ENCODE measurements at regions not wholly inside any gene's neighbourhood (a gene's known extent, or its start where the extent isn't known, plus 50 kb on each side); places are given as distances from the start of the nearest gene placed in this dataset.

DNA sequence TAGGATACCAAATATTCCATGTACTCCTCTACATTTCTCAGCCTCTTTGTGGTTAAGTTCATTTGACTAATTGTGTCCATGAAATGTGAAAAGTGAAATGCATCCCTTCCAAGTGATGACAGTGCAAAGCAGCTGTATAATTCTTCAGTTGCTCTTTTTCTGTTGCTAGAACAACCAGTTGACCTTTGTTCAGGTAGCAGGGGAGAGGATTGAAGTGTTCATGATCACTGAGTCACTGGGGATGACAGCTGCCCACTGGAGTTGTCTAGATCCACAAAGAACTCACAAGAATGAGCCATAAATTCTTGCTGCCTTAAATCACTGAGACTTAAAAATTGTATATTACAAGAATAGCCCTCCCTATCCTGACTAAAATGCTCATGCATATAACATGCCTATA is 254.6 kb downstream of the EPHA7 start:
- Histone ChIP-seq H3K9me3 (no peaks in the 10 kb centered on the region), H3K27ac (no peak overlapping the region), H3K4me1 (no peaks in the 10 kb centered on the region), H3K4me3 (no peak overlapping the region), H3K4me2 (no peak overlapping the region)
- ATAC-seq (no peak), FAIRE-seq (no peak), DNase-seq (ENCODE audit: low read depth in 1 of 2, low spot score in 1 of 2) (no peak)
- TF ChIP-seq TP53 (CRISPR knock-in tag; IDR thresholded peaks at IDR 0.05) (no peak), ZNF302 (CRISPR knock-in tag; IDR thresholded peaks at IDR 0.05) (no peak)
- CTCF ChIA-PET, result no interaction called here
- POLR2A ChIA-PET, result no interaction called here

DNA sequence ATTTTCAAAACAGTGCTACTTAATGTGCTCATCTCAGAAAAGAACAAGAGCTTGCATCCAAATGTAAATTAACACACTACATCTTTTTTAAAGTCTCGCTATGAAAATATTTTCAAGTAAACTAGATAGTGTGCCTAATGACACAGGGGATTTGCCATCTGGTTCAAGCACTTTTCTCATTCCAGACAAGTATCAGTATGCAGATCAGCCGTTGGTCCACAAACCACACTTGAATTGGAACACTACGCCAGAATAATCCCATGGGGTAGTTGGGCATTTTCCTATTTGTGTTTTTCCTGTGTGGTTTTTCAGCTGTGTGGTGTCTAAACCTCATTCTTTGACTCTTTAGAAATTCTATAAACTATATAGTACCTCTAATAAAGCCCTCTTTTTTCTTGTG is 256.2 kb downstream of the EPHA7 start:
- ChIA-PET CTCF (no interaction called here), POLR2A (no interaction called here)
- ATAC-seq, result no peak
- Histone ChIP-seq H3K9me3 (no peaks in the 10 kb centered on the region), H3K27ac (no peak overlapping the region), H3K4me3 (no peak overlapping the region), H3K4me1 (no peaks in the 10 kb centered on the region), H3K4me2 (no peak overlapping the region)
- FAIRE-seq, result no peak
- DNase-seq (ENCODE audit: low read depth in 1 of 2, low spot score in 1 of 2), result no peak
- TF ChIP-seq, protein P1, sequence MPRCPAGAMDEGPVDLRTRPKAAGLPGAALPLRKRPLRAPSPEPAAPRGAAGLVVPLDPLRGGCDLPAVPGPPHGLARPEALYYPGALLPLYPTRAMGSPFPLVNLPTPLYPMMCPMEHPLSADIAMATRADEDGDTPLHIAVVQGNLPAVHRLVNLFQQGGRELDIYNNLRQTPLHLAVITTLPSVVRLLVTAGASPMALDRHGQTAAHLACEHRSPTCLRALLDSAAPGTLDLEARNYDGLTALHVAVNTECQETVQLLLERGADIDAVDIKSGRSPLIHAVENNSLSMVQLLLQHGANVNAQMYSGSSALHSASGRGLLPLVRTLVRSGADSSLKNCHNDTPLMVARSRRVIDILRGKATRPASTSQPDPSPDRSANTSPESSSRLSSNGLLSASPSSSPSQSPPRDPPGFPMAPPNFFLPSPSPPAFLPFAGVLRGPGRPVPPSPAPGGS (IDR thresholded peaks at IDR 0.05), result no peak
- TF ChIP-seq PBX3 (IDR thresholded peaks at IDR 0.05) (no peak), FOXS1 (CRISPR knock-in tag; IDR thresholded peaks at IDR 0.05) (no peak), JUNB (IDR thresholded peaks at IDR 0.05) (no peak), ZSCAN20 (CRISPR knock-in tag; IDR thresholded peaks at IDR 0.05) (no peak), TFCP2L1 (CRISPR knock-in tag; IDR thresholded peaks at IDR 0.05) (no peak), HEYL (CRISPR knock-in tag; IDR thresholded peaks at IDR 0.05) (no peak)
- WGBS (ENCODE audit: missing lambda C conversion rate), result 14% methylated on average over 3 of the region's 3 CpGs

GRCh38 chr6:93139408-93140081 is 279.8 kb downstream of the EPHA7 start:
- H3K9me3 ChIP-seq, result no peaks in the 10 kb centered on the region
- DNase-seq (ENCODE audit: low read depth in 1 of 2, low spot score in 1 of 2), result no peak
- H3K4me1 ChIP-seq, result no peaks in the 10 kb centered on the region
- FAIRE-seq, result no peak
- ATAC-seq, result no peak
- H3K4me3 ChIP-seq, result no peak overlapping the region
- no peak overlapping the region for H3K27ac ChIP-seq
- TF ChIP-seq EHF (CRISPR knock-in tag; IDR thresholded peaks at IDR 0.05) (no peak), HOXB5 (CRISPR knock-in tag; IDR thresholded peaks at IDR 0.05) (no peak), KDM5A (IDR thresholded peaks at IDR 0.05) (no peak), CHD4 (IDR thresholded peaks at IDR 0.05; ENCODE audit: borderline replicate concordance) (no peak), HMGXB4 (CRISPR knock-in tag; IDR thresholded peaks at IDR 0.05; ENCODE audit: borderline replicate concordance) (no peak), HES2 (IDR thresholded peaks at IDR 0.05) (no peak), CBX8 (IDR thresholded peaks at IDR 0.05) (no peak), MAZ (IDR thresholded peaks at IDR 0.05; ENCODE audit: borderline replicate concordance, low read depth, low read length) (no peak), GATA3 (IDR thresholded peaks at IDR 0.05; ENCODE audit: borderline replicate concordance) (no peak), SMC3 (IDR thresholded peaks at IDR 0.05) (no peak), MYC (IDR thresholded peaks at IDR 0.05; ENCODE audit: borderline replicate concordance, low read length) (no peak), KDM1A (IDR thresholded peaks at IDR 0.05; ENCODE audit: low read depth) (no peak)
- TF ChIP-seq, protein P2, sequence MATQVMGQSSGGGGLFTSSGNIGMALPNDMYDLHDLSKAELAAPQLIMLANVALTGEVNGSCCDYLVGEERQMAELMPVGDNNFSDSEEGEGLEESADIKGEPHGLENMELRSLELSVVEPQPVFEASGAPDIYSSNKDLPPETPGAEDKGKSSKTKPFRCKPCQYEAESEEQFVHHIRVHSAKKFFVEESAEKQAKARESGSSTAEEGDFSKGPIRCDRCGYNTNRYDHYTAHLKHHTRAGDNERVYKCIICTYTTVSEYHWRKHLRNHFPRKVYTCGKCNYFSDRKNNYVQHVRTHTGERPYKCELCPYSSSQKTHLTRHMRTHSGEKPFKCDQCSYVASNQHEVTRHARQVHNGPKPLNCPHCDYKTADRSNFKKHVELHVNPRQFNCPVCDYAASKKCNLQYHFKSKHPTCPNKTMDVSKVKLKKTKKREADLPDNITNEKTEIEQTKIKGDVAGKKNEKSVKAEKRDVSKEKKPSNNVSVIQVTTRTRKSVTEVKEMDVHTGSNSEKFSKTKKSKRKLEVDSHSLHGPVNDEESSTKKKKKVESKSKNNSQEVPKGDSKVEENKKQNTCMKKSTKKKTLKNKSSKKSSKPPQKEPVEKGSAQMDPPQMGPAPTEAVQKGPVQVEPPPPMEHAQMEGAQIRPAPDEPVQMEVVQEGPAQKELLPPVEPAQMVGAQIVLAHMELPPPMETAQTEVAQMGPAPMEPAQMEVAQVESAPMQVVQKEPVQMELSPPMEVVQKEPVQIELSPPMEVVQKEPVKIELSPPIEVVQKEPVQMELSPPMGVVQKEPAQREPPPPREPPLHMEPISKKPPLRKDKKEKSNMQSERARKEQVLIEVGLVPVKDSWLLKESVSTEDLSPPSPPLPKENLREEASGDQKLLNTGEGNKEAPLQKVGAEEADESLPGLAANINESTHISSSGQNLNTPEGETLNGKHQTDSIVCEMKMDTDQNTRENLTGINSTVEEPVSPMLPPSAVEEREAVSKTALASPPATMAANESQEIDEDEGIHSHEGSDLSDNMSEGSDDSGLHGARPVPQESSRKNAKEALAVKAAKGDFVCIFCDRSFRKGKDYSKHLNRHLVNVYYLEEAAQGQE (IDR thresholded peaks at IDR 0.05), result no peak
- TF ChIP-seq, protein P3, sequence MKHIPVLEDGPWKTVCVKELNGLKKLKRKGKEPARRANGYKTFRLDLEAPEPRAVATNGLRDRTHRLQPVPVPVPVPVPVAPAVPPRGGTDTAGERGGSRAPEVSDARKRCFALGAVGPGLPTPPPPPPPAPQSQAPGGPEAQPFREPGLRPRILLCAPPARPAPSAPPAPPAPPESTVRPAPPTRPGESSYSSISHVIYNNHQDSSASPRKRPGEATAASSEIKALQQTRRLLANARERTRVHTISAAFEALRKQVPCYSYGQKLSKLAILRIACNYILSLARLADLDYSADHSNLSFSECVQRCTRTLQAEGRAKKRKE (CRISPR knock-in tag; IDR thresholded peaks at IDR 0.05; ENCODE audit: low read depth), result no peak
- WGBS (ENCODE audit: missing lambda C conversion rate), result 13% methylated on average over 4 of the region's 4 CpGs
- POLR2A ChIA-PET, result no interaction called here
- no peak overlapping the region for H3K4me2 ChIP-seq
- CTCF ChIA-PET, result no interaction called here
